ENCODE measurements at regions not wholly inside any gene's neighbourhood (a gene's known extent, or its start where the extent isn't known, plus 50 kb on each side); places are given as distances from the start of the nearest gene placed in this dataset.

GRCh38 chr14:100673807-100674154 lies 52.9 kb upstream of the DLK1 start:
- TF ChIP-seq CTCF (conservative IDR thresholded peaks at IDR 0.05; ENCODE audit: low read depth, low read length) (no peak), EZH2 (IDR thresholded peaks at IDR 0.05; ENCODE audit: low read length, unreplicated experiment) (no peak), EZH2phosphoT487 (IDR thresholded peaks at IDR 0.05; ENCODE audit: borderline replicate concordance, low read length) (no peak)
